ENCODE measurements at regions not wholly inside any gene's neighbourhood (a gene's known extent, or its start where the extent isn't known, plus 50 kb on each side); places are given as distances from the start of the nearest gene placed in this dataset.

GRCh38 chr20:52078289-52078688, 113.3 kb downstream of the ZFP64 start:
- no peaks in the 10 kb centered on the region for H3K27me3 Mint-ChIP-seq
- H3K9me3 ChIP-seq (ENCODE audit: control insufficient read depth in 1 of 2, insufficient read depth in 1 of 2, low read length in 2 of 2): no peaks in the 10 kb centered on the region
- TF ChIP-seq, protein P1, sequence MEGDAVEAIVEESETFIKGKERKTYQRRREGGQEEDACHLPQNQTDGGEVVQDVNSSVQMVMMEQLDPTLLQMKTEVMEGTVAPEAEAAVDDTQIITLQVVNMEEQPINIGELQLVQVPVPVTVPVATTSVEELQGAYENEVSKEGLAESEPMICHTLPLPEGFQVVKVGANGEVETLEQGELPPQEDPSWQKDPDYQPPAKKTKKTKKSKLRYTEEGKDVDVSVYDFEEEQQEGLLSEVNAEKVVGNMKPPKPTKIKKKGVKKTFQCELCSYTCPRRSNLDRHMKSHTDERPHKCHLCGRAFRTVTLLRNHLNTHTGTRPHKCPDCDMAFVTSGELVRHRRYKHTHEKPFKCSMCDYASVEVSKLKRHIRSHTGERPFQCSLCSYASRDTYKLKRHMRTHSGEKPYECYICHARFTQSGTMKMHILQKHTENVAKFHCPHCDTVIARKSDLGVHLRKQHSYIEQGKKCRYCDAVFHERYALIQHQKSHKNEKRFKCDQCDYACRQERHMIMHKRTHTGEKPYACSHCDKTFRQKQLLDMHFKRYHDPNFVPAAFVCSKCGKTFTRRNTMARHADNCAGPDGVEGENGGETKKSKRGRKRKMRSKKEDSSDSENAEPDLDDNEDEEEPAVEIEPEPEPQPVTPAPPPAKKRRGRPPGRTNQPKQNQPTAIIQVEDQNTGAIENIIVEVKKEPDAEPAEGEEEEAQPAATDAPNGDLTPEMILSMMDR (IDR thresholded peaks at IDR 0.05): no peak
- no peaks in the 10 kb centered on the region for H3K9me3 Mint-ChIP-seq
- no peaks in the 10 kb centered on the region for H3K4me1 ChIP-seq (ENCODE audit: insufficient read depth, low read length)
- H3K4me3 Mint-ChIP-seq: no peak overlapping the region
- no peaks in the 10 kb centered on the region for H3K27me3 ChIP-seq (ENCODE audit: control insufficient read depth in 1 of 2, insufficient read depth in 2 of 2, low read length in 2 of 2)
- intact Hi-C loops (cut with DNase I, micrococcal nuclease): no loop called here
- ATAC-seq (ENCODE audit: poor library complexity) (no peak), DNase-seq (no peak)
- no peaks in the 10 kb centered on the region for H3K36me3 ChIP-seq (ENCODE audit: insufficient read depth, low read length)
- H3K36me3 Mint-ChIP-seq (ENCODE audit: low read depth): peaks cover 3% of the 10 kb centered on the region
- no peak overlapping the region for H3K27ac ChIP-seq (ENCODE audit: low read depth in 1 of 2, low read length in 2 of 2)
- CTCF ChIA-PET: no interaction called here
- no peak overlapping the region for H3K27ac Mint-ChIP-seq
- POLR2A ChIA-PET: no interaction called here
- no peak overlapping the region for H3K4me3 ChIP-seq (ENCODE audit: low read length)
- H3K4me1 Mint-ChIP-seq (ENCODE audit: low read depth): no peaks in the 10 kb centered on the region

- H3K27ac Mint-ChIP-seq: no peak overlapping the region
Measured at GRCh38 chr20:52076164-52076563, 115.4 kb downstream of the ZFP64 start.

DNA sequence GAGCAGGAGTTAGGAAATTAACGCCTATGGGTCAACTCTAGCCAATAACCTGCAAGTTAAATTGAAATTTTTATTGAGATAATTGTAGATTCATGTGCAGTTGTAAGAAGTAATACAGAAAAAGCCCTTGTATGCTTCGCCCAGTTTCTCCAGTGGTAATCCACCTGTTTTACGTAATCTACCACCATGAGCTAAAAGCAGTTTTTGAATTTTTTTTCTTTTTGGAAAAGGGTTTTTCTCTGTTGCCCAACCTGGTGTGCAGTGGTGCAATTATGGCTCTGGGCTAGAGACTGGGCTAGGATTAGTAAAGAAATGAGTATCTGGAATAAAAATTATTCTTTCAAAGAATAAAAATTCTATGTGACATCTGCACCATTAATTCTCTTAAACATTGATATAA, 116.2 kb downstream of the ZFP64 start:
- CTCF ChIA-PET: no interaction called here
- no peaks in the 10 kb centered on the region for H3K9me3 Mint-ChIP-seq
- Histone ChIP-seq H3K27me3 (ENCODE audit: control insufficient read depth in 1 of 2, insufficient read depth in 2 of 2, low read length in 2 of 2) (no peaks in the 10 kb centered on the region), H3K27ac (ENCODE audit: low read depth in 1 of 2, low read length in 2 of 2) (no peak overlapping the region), H3K4me1 (ENCODE audit: insufficient read depth, low read length) (no peaks in the 10 kb centered on the region), H3K4me3 (ENCODE audit: low read length) (no peak overlapping the region), H3K36me3 (ENCODE audit: insufficient read depth, low read length) (no peaks in the 10 kb centered on the region), H3K9me3 (ENCODE audit: control insufficient read depth in 1 of 2, insufficient read depth in 1 of 2, low read length in 2 of 2) (no peaks in the 10 kb centered on the region)
- POLR2A ChIA-PET: interaction anchor here (0.7 kb wide), 1 partner anchor 52 kb away, joined by 3 read pairs; no protein-coding TSS in a partner anchor
- TF ChIP-seq, protein P1 (IDR thresholded peaks at IDR 0.05): no peak
- H3K27ac Mint-ChIP-seq: no peak overlapping the region
- no peaks in the 10 kb centered on the region for H3K4me1 Mint-ChIP-seq (ENCODE audit: low read depth)
- DNase-seq (no peak), ATAC-seq (ENCODE audit: poor library complexity) (no peak)
- H3K27me3 Mint-ChIP-seq: no peaks in the 10 kb centered on the region
- no peaks in the 10 kb centered on the region for H3K36me3 Mint-ChIP-seq (ENCODE audit: low read depth)
- no peak overlapping the region for H3K4me3 Mint-ChIP-seq
- intact Hi-C loops (cut with DNase I, micrococcal nuclease): no loop called here

More at GRCh38 chr20:52076164-52076563, 115.4 kb downstream of the ZFP64 start:
- Mint-ChIP-seq H3K36me3 (ENCODE audit: low read depth) (no peaks in the 10 kb centered on the region), H3K27me3 (no peaks in the 10 kb centered on the region), H3K4me1 (ENCODE audit: low read depth) (no peaks in the 10 kb centered on the region), H3K4me3 (no peak overlapping the region), H3K9me3 (no peaks in the 10 kb centered on the region)
- ChIA-PET CTCF (no interaction called here), POLR2A (no interaction called here)
- TF ChIP-seq, protein P1 (IDR thresholded peaks at IDR 0.05): no peak
- H3K4me1 ChIP-seq (ENCODE audit: insufficient read depth, low read length): no peaks in the 10 kb centered on the region
- H3K36me3 ChIP-seq (ENCODE audit: insufficient read depth, low read length): no peaks in the 10 kb centered on the region
- H3K27me3 ChIP-seq (ENCODE audit: control insufficient read depth in 1 of 2, insufficient read depth in 2 of 2, low read length in 2 of 2): no peaks in the 10 kb centered on the region
- ATAC-seq (ENCODE audit: poor library complexity) (no peak), DNase-seq (no peak)
- intact Hi-C loops (cut with DNase I, micrococcal nuclease): no loop called here
- no peak overlapping the region for H3K27ac ChIP-seq (ENCODE audit: low read depth in 1 of 2, low read length in 2 of 2)
- no peaks in the 10 kb centered on the region for H3K9me3 ChIP-seq (ENCODE audit: control insufficient read depth in 1 of 2, insufficient read depth in 1 of 2, low read length in 2 of 2)
- no peak overlapping the region for H3K4me3 ChIP-seq (ENCODE audit: low read length)
